ENCODE measurements at regions not wholly inside any gene's neighbourhood (a gene's known extent, or its start where the extent isn't known, plus 50 kb on each side); places are given as distances from the start of the nearest gene placed in this dataset.
"Not testable (repeated sequence)": the region's sequence is repeated elsewhere in the genome, so short reads cannot be mapped to it uniquely, and the experiment has no call there.

GRCh38 chr12:82619644-82620043, 67.1 kb upstream of the TMTC2 start:
- no peaks in the 10 kb centered on the region for H3K4me1 Mint-ChIP-seq (ENCODE audit: low read depth)
- no peaks in the 10 kb centered on the region for H3K36me3 Mint-ChIP-seq (ENCODE audit: insufficient read depth)
- peaks cover 3% of the 10 kb centered on the region for H3K27me3 Mint-ChIP-seq
- no peak overlapping the region for H3K27ac Mint-ChIP-seq
- H3K4me3 Mint-ChIP-seq (ENCODE audit: low read depth) = no peak overlapping the region
- no peak for TF ChIP-seq CTCF (IDR thresholded peaks at IDR 0.05; ENCODE audit: unreplicated experiment)
- no peaks in the 10 kb centered on the region for H3K9me3 Mint-ChIP-seq (ENCODE audit: low read depth)
- no peak for DNase-seq (ENCODE audit: low spot score, unreplicated experiment)

GRCh38 chr12:82620917-82621316, 65.8 kb upstream of the TMTC2 start:
- Mint-ChIP-seq H3K27ac (no peak overlapping the region), H3K27me3 (no peaks in the 10 kb centered on the region), H3K4me1 (ENCODE audit: low read depth) (no peaks in the 10 kb centered on the region), H3K36me3 (ENCODE audit: insufficient read depth) (no peaks in the 10 kb centered on the region), H3K4me3 (ENCODE audit: low read depth) (no peak overlapping the region), H3K9me3 (ENCODE audit: low read depth) (no peaks in the 10 kb centered on the region)
- DNase-seq (ENCODE audit: low spot score, unreplicated experiment) = no peak
- TF ChIP-seq CTCF (IDR thresholded peaks at IDR 0.05; ENCODE audit: unreplicated experiment) = no peak

GRCh38 chr12:82625523-82625922, 61.2 kb upstream of the TMTC2 start:
- Mint-ChIP-seq H3K27ac (no peak overlapping the region), H3K9me3 (ENCODE audit: low read depth) (no peaks in the 10 kb centered on the region), H3K27me3 (peaks cover 4% of the 10 kb centered on the region), H3K4me3 (ENCODE audit: low read depth) (no peak overlapping the region), H3K4me1 (ENCODE audit: low read depth) (no peaks in the 10 kb centered on the region), H3K36me3 (ENCODE audit: insufficient read depth) (no peaks in the 10 kb centered on the region)
- no peak for TF ChIP-seq CTCF (IDR thresholded peaks at IDR 0.05; ENCODE audit: unreplicated experiment)
- DNase-seq (ENCODE audit: low spot score, unreplicated experiment) = no peak

GRCh38 chr12:82627799-82628198, 58.9 kb upstream of the TMTC2 start:
- Mint-ChIP-seq H3K27me3 (peaks cover 4% of the 10 kb centered on the region), H3K4me1 (ENCODE audit: low read depth) (no peaks in the 10 kb centered on the region)
- peak; percentile 50 for TF ChIP-seq CTCF (IDR thresholded peaks at IDR 0.05; ENCODE audit: unreplicated experiment)

GRCh38 chr12:82634495-82635258, 52.0 kb upstream of the TMTC2 start:
- not testable (repeated sequence) for H3K9me3 Mint-ChIP-seq (ENCODE audit: low read depth); DNase-seq (ENCODE audit: low spot score, unreplicated experiment); H3K4me1 Mint-ChIP-seq (ENCODE audit: low read depth)

More at GRCh38 chr12:82627799-82628198, 58.9 kb upstream of the TMTC2 start:
- no peak overlapping the region for H3K27ac Mint-ChIP-seq
- no peaks in the 10 kb centered on the region for H3K36me3 Mint-ChIP-seq (ENCODE audit: insufficient read depth)
- H3K9me3 Mint-ChIP-seq (ENCODE audit: low read depth) = no peaks in the 10 kb centered on the region
- DNase-seq (ENCODE audit: low spot score, unreplicated experiment) = no peak
- H3K4me3 Mint-ChIP-seq (ENCODE audit: low read depth) = no peak overlapping the region

GRCh38 chr12:82635263-82635662, 51.4 kb upstream of the TMTC2 start:
- H3K27me3 Mint-ChIP-seq = no peaks in the 10 kb centered on the region
- H3K9me3 Mint-ChIP-seq (ENCODE audit: low read depth) = no peaks in the 10 kb centered on the region
- H3K4me3 Mint-ChIP-seq (ENCODE audit: low read depth) = no peak overlapping the region
- H3K36me3 Mint-ChIP-seq (ENCODE audit: insufficient read depth) = no peaks in the 10 kb centered on the region
- no peak for TF ChIP-seq CTCF (IDR thresholded peaks at IDR 0.05; ENCODE audit: unreplicated experiment)
- no peak overlapping the region for H3K27ac Mint-ChIP-seq
- H3K4me1 Mint-ChIP-seq (ENCODE audit: low read depth) = no peaks in the 10 kb centered on the region
- no peak for DNase-seq (ENCODE audit: low spot score, unreplicated experiment)

More at GRCh38 chr12:82634495-82635258, 52.0 kb upstream of the TMTC2 start:
- not testable (repeated sequence) for H3K36me3 Mint-ChIP-seq (ENCODE audit: insufficient read depth); H3K27ac Mint-ChIP-seq; H3K27me3 Mint-ChIP-seq; H3K4me3 Mint-ChIP-seq (ENCODE audit: low read depth)
